HepG2 (cell line): ENCODE measurements at regions not wholly inside any gene's neighbourhood (a gene's known extent, or its start where the extent isn't known, plus 50 kb on each side); places are given as distances from the start of the nearest gene placed in this dataset.

Experiments
- ATAC-seq: fragments of 200-7000 bp; cut with Tn5 transposase; 3 replicates; pipeline ENCODE4 v1.9.1; 2020; ENCODE audit warnings: mild to moderate bottlenecking, moderate library complexity
- BruUV-seq: library from RNA; stranded (reverse); fragments of 400-500 nt; replicated peaks from 2 replicates; lab custom pipeline; 2021; lab: Mats Ljungman, UMichigan
- CTCF ChIA-PET: fragments of 300-600 bp; formaldehyde crosslinking; extraction: SDS; loops from one replicate; lab custom pipeline; 2021; ENCODE audit warnings: low total read pairs, inconsistent platforms, low intra/inter-chr PET ratio; lab: Yijun Ruan, JAX
- POLR2A ChIA-PET: fragments of 350-600 bp; sonication (Branson Sonifier 250); formaldehyde crosslinking; loops from one replicate; lab custom pipeline; 2020; ENCODE audit warnings: antibody characterized with exemption, inconsistent platforms; lab: Yijun Ruan, JAX
- DNase-seq: peaks from one replicate; pipeline ENCODE4 v3.0.0-alpha.2; 2015; ENCODE audit warnings: low spot score
- FAIRE-seq: peaks from 3 replicates; lab custom pipeline; 2011; peaks lifted over from hg19 to GRCh38; lab: Jason Lieb, UNC
- H2AFZ ChIP-seq: one replicate; pipeline ENCODE4 v1.6.1; 2011; ENCODE audit warnings: low read length, inconsistent platforms
- H3K27ac ChIP-seq: fragments of 300-600 bp; 3 replicates; pipeline ENCODE4 v1.8.0; 2011; ENCODE audit warnings: mixed run types, mild to moderate bottlenecking, mixed read lengths, low read length, inconsistent platforms; ENCODE audit not compliant: insufficient read depth; ENCODE audit errors: extremely low read length
- H3K27me3 ChIP-seq, 2 experiments: fragments of 200-600 bp in 1 of 2; 2 replicates in 1 of 2; 3 replicates in 1 of 2; pipeline versions ENCODE4 v1.6.0 to v1.8.0; 2011; ENCODE audit warnings: low read length in 2 of 2, mild to moderate bottlenecking in 2 of 2, moderate library complexity in 2 of 2, inconsistent platforms in 1 of 2; ENCODE audit not compliant: insufficient read depth in 2 of 2, control insufficient read depth in 1 of 2
- H3K36me3 ChIP-seq, 2 experiments: fragments of 200-600 bp in 1 of 2; replicated peaks in 1 of 2; 2 replicates in 1 of 2; 3 replicates in 1 of 2; pipeline versions ENCODE4 v1.5.1 to v1.8.0; 2011; ENCODE audit warnings: low read length in 2 of 2, inconsistent platforms in 1 of 2; ENCODE audit not compliant: insufficient read depth in 2 of 2, control insufficient read depth in 1 of 2
- H3K4me1 ChIP-seq: 2 replicates; pipeline ENCODE4 v1.5.1; 2012; ENCODE audit warnings: low read length, inconsistent platforms; ENCODE audit not compliant: insufficient read depth
- H3K4me2 ChIP-seq: 2 replicates; pipeline ENCODE4 v1.6.0; 2011; ENCODE audit warnings: low read depth, low read length, inconsistent platforms
- H3K4me3 ChIP-seq, 3 experiments: fragments of 200-600 bp in 1 of 3; sonication (generic), shearing (Covaris generic) in 1 of 3; replicated peaks in 1 of 3; 2 replicates each; pipeline ENCODE4 v1.5.1; 2011 to 2016; ENCODE audit warnings: low read length in 3 of 3, inconsistent platforms in 2 of 3, low read depth in 2 of 3, mild to moderate bottlenecking in 2 of 3, control low read depth in 1 of 3, mixed read lengths in 1 of 3; ENCODE audit not compliant: insufficient read depth in 1 of 3
- H3K79me2 ChIP-seq: one replicate; pipeline ENCODE4 v1.6.1; 2011; ENCODE audit warnings: low read length, inconsistent platforms; ENCODE audit not compliant: insufficient read depth
- H3K9ac ChIP-seq: 2 replicates; pipeline ENCODE4 v1.6.0; 2011; ENCODE audit warnings: mild to moderate bottlenecking, low read depth, low read length, inconsistent platforms; ENCODE audit not compliant: insufficient read depth
- H3K9me3 ChIP-seq: 2 replicates; pipeline ENCODE4 v1.5.1; 2012; ENCODE audit warnings: mild to moderate bottlenecking, low read length
- H4K20me1 ChIP-seq: 2 replicates; pipeline ENCODE4 v1.6.0; 2011; ENCODE audit warnings: inconsistent platforms, mild to moderate bottlenecking, low read length, moderate library complexity; ENCODE audit not compliant: insufficient read depth
- MAF1 ChIP-seq: sonication (generic); formaldehyde crosslinking; IDR thresholded peaks from 2 replicates; pipeline ENCODE4 v1.5.0; 2020; ENCODE audit warnings: missing genetic modification reagents, borderline replicate concordance
- PAX8 ChIP-seq: sonication (generic); formaldehyde crosslinking; IDR thresholded peaks from 2 replicates; pipeline ENCODE4 v1.8.0; 2022; ENCODE audit warnings: mild to moderate bottlenecking, missing genetic modification reagents, borderline replicate concordance
- RFXANK ChIP-seq: IDR thresholded peaks from 2 replicates; pipeline ENCODE4 v1.6.1; 2016
- SSRP1 ChIP-seq: IDR thresholded peaks from 2 replicates; pipeline ENCODE4 v1.6.1; 2016; ENCODE audit warnings: control low read depth
- ZBTB40 ChIP-seq, 2 experiments: fragments of 450-650 bp in 1 of 2; sonication (generic) in 1 of 2; formaldehyde crosslinking in 1 of 2; IDR thresholded peaks; 2 replicates each; pipeline versions ENCODE4 v1.6.1 to v1.8.0; 2016 to 2022; ENCODE audit warnings: antibody characterized with exemption in 1 of 2, mild to moderate bottlenecking in 1 of 2, missing genetic modification reagents in 1 of 2
- ZNF646 ChIP-seq: sonication (generic); formaldehyde crosslinking; IDR thresholded peaks from 2 replicates; pipeline ENCODE4 v1.9.0; 2021; ENCODE audit warnings: mild to moderate bottlenecking, missing genetic modification reagents
- WGBS: methylation state at CpG from one replicate; pipeline ENCODE4 v1.1.6; 2017; ENCODE audit warnings: low lambda C conversion rate; 5-methylcytosine and 5-hydroxymethylcytosine counted together
- in situ Hi-C: cut with HindIII; loops from 2 replicates; pipeline ENCODE4 v1.10.0; 2017; ENCODE audit warnings: low pct_unique_long_range_greater_than_20kb; ENCODE audit not compliant: extremely low pct_ligation_motif_present
- intact Hi-C: fragments of 100-400 bp; cut with micrococcal nuclease; formaldehyde crosslinking; loops from one replicate; pipeline ENCODE4 v1.10.0; 2022; ENCODE audit not compliant: unreplicated experiment
- TF ChIP-seq, protein P1 (sequence below): sonication (generic); formaldehyde crosslinking; IDR thresholded peaks from 2 replicates; pipeline ENCODE4 v1.8.0; 2022; ENCODE audit warnings: mild to moderate bottlenecking, missing genetic modification reagents, moderate library complexity

DNA sequence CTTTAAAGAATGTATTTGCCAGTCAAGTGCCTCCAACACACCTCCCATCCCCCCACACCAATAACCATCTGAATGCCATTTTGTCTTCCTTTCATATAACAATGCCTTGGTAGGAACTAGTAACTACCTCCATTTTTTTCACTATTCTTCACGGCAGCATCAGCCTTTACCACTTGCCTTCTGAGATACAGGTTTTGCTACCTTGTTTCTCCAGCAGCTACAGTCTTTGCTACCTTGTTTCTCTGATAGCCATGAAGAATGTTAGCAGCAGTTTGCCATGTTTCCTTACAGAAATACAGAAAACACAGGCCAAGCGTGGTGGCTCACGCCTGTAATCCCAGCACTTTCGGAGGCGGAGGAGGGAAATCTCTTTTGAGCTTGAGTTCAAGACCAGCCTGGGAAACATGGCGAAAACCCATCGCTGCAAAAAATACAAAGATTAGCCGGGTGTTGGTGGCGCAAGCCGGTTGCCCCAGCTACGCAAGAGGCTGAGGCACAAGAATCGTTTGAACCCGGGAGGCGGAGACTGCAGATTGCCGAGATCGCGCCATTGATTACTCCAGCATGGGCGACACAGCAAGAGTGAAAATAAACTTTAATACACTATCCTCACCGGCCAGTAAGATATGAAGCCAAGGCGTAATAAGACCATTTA lies 100.9 kb downstream of the HFE start:
- Histone ChIP-seq H3K9ac (peak overlapping the region; percentile 81), H4K20me1 (no peaks in the 10 kb centered on the region), H3K4me2 (peak overlapping the region; percentile 76), H3K79me2 (no peaks in the 10 kb centered on the region), H3K27ac (peak overlapping the region; percentile 82), H3K27me3 (no peaks in the 10 kb centered on the region), H2AFZ (peak overlapping the region; percentile 42), H3K36me3 (no peaks in the 10 kb centered on the region), H3K4me3 (peak overlapping the region; percentile 60 to 77 (median 62)), H3K9me3 (no peaks in the 10 kb centered on the region), H3K4me1 (peaks cover 18% of the 10 kb centered on the region)
- BruUV-seq, result no TSS peak
- ATAC-seq, result peak; percentile 63
- in situ Hi-C loops, result no loop called here
- intact Hi-C loops, result no loop called here
- FAIRE-seq, result peak; percentile 53
- DNase-seq, result peak; percentile 76
- CTCF ChIA-PET, result no interaction called here
- 6% methylated on average over 20 of the region's 20 CpGs for WGBS
- POLR2A ChIA-PET, result interaction anchor here (0.8 to 3.9 kb wide), 22 partner anchors 9 to 1622 kb away, joined by 3 to 121 read pairs (median 6); a partner anchor contains a TSS
- TF ChIP-seq, protein P1, sequence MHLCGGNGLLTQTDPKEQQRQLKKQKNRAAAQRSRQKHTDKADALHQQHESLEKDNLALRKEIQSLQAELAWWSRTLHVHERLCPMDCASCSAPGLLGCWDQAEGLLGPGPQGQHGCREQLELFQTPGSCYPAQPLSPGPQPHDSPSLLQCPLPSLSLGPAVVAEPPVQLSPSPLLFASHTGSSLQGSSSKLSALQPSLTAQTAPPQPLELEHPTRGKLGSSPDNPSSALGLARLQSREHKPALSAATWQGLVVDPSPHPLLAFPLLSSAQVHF (CRISPR knock-in tag), result no peak
- TF ChIP-seq ZBTB40 (IDR thresholded peaks at IDR 0.05) (no peak), ZBTB40 (CRISPR knock-in tag; IDR thresholded peaks at IDR 0.05) (no peak), ZNF646 (CRISPR knock-in tag) (no peak), RFXANK (CRISPR knock-in tag) (no peak), PAX8 (CRISPR knock-in tag) (0 out of 2 replicates have a peak, but pooled peaks have one; percentile 34), MAF1 (CRISPR knock-in tag) (no peak), SSRP1 (CRISPR knock-in tag) (no peak)
